ENCODE measurements at regions not wholly inside any gene's neighbourhood (a gene's known extent, or its start where the extent isn't known, plus 50 kb on each side); places are given as distances from the start of the nearest gene placed in this dataset.

- DNase-seq, result no peak
- TF ChIP-seq, protein P1, sequence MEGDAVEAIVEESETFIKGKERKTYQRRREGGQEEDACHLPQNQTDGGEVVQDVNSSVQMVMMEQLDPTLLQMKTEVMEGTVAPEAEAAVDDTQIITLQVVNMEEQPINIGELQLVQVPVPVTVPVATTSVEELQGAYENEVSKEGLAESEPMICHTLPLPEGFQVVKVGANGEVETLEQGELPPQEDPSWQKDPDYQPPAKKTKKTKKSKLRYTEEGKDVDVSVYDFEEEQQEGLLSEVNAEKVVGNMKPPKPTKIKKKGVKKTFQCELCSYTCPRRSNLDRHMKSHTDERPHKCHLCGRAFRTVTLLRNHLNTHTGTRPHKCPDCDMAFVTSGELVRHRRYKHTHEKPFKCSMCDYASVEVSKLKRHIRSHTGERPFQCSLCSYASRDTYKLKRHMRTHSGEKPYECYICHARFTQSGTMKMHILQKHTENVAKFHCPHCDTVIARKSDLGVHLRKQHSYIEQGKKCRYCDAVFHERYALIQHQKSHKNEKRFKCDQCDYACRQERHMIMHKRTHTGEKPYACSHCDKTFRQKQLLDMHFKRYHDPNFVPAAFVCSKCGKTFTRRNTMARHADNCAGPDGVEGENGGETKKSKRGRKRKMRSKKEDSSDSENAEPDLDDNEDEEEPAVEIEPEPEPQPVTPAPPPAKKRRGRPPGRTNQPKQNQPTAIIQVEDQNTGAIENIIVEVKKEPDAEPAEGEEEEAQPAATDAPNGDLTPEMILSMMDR (IDR thresholded peaks at IDR 0.05), result no peak
- Mint-ChIP-seq H3K27me3 (ENCODE audit: insufficient read depth) (peaks cover 46% of the 10 kb centered on the region), H3K4me1 (ENCODE audit: low read depth) (no peaks in the 10 kb centered on the region), H3K36me3 (ENCODE audit: low read depth) (no peaks in the 10 kb centered on the region), H3K27ac (no peak overlapping the region), H3K4me3 (no peak overlapping the region), H3K9me3 (no peaks in the 10 kb centered on the region)
These were observed 148.1 kb downstream of the MRM1 start for GRCh38 chr17:36749493-36749892.

DNA sequence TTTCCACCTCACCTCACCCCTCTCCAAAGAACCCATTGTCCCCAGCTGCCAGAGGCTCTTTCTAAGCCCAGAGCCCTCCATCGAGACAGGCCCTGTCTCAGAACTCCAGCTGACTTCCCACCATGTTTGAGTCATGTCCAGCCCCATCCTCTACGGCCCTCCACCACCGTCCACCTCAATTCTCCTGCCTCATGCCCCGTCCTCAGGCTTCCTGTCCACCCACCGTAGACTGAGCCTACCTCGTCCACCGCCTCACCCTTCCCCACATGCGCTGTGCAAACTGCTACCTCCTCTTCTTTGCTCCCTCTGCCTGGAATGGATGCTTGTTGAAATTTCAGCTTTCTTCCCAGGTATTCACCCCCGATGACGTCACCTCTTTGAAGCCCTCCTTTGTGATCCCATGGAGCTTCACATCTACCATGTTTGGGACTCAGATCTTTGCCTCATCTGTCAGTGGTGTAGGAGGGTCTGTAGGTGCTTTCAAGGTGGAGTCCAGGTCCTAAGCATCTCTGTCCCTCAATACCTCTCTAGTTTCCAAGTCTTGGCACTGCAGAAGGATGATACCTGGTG is 149.0 kb downstream of the MRM1 start:
- no peak overlapping the region for H3K4me3 Mint-ChIP-seq
- no peaks in the 10 kb centered on the region for H3K9me3 Mint-ChIP-seq
- TF ChIP-seq, protein P1 (IDR thresholded peaks at IDR 0.05), result no peak
- no peaks in the 10 kb centered on the region for H3K36me3 Mint-ChIP-seq (ENCODE audit: low read depth)
- H3K27ac Mint-ChIP-seq, result no peak overlapping the region
- no peaks in the 10 kb centered on the region for H3K4me1 Mint-ChIP-seq (ENCODE audit: low read depth)
- DNase-seq, result no peak
- peaks cover 45% of the 10 kb centered on the region for H3K27me3 Mint-ChIP-seq (ENCODE audit: insufficient read depth)

DNA sequence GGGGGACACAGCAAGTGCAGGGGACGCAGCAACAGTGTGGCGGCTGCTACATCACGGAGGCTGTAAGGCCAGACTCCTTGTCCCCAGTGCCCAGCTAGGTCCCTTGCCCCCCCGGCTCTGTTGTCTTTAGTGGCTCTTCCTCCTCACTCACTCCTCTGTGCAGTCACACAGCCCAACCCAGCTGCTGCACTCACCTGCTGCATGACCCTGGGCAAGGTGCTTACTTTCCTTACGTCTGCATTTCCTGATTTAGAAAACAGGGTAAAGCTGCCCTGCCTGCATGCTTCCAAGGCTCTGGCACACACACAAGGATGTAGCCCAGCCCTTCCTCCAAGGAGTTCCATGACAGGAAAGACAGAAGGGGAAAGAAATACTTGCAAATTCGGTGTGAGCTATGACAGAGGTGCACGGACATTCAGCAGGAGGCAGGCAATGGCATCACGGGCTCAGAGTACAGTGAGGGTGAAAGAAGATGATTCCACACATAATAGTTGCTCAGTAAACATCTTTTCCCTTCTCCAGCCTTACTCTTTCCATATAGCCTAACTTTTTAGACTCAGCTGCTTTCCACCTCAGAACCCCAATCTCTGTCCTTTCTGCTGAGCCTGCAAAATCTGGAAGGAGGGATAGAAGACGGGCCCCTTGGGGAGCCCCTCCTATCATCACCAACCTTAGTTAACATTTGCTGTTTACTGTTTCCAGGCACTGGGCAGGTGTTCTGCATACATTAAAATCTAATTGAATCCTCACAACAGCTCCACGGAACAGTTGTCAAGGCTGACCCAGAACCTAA is 150.9 kb downstream of the MRM1 start:
- no peak for DNase-seq
- Mint-ChIP-seq H3K27ac (no peak overlapping the region), H3K27me3 (ENCODE audit: insufficient read depth) (peaks cover 43% of the 10 kb centered on the region), H3K4me3 (no peak overlapping the region), H3K9me3 (no peaks in the 10 kb centered on the region), H3K4me1 (ENCODE audit: low read depth) (no peaks in the 10 kb centered on the region), H3K36me3 (ENCODE audit: low read depth) (no peaks in the 10 kb centered on the region)
- TF ChIP-seq, protein P1 (IDR thresholded peaks at IDR 0.05), result no peak

DNA sequence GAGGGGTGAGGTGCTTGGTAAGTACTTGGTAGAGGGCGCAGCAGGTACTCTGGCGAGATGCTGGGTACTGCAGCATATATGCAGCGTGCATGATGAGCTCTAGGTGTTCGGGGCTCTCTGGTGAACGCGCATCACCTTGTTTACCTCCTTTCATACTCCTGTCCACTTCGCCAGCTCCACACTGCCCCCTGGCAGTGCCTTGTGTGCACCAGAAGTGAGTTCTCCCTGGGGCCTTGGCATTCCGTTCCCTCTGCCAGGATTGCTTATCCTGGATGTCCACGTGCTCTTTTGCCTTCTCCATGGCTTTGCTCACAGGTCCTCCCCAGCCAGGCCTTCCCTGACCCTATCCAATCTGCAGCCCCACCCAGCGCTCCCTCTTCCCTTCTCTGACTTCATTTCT is 154.2 kb downstream of the MRM1 start:
- H3K27me3 Mint-ChIP-seq (ENCODE audit: insufficient read depth), result peaks cover 17% of the 10 kb centered on the region
- no peak overlapping the region for H3K27ac Mint-ChIP-seq
- H3K9me3 Mint-ChIP-seq, result no peaks in the 10 kb centered on the region
- TF ChIP-seq, protein P1 (IDR thresholded peaks at IDR 0.05), result peak; percentile 54
- no peak overlapping the region for H3K4me3 Mint-ChIP-seq
- H3K36me3 Mint-ChIP-seq (ENCODE audit: low read depth), result no peaks in the 10 kb centered on the region
- no peak for DNase-seq
- no peaks in the 10 kb centered on the region for H3K4me1 Mint-ChIP-seq (ENCODE audit: low read depth)

GRCh38 chr17:36756695-36757094 is 155.3 kb downstream of the MRM1 start:
- Mint-ChIP-seq H3K27ac (no peak overlapping the region), H3K36me3 (ENCODE audit: low read depth) (no peaks in the 10 kb centered on the region), H3K4me3 (no peak overlapping the region), H3K9me3 (no peaks in the 10 kb centered on the region), H3K4me1 (ENCODE audit: low read depth) (no peaks in the 10 kb centered on the region), H3K27me3 (ENCODE audit: insufficient read depth) (peaks cover 16% of the 10 kb centered on the region)
- DNase-seq, result no peak
- TF ChIP-seq, protein P1 (IDR thresholded peaks at IDR 0.05), result no peak
